C4-2B (cell line): ENCODE measurements at regions not wholly inside any gene's neighbourhood (a gene's known extent, or its start where the extent isn't known, plus 50 kb on each side); places are given as distances from the start of the nearest gene placed in this dataset.
"Not testable (repeated sequence)": the region's sequence is repeated elsewhere in the genome, so short reads cannot be mapped to it uniquely, and the experiment has no call there.

Experiments used
- ZFX ChIP-seq: fragments of 450-650 bp; IDR thresholded peaks from 2 replicates; pipeline ENCODE4 v1.6.1; 2017
- TF ChIP-seq, protein P1 (sequence below): fragments of 450-650 bp; conservative IDR thresholded peaks from 2 replicates; pipeline ENCODE4 v1.5.1; 2017; ENCODE audit warnings: mild to moderate bottlenecking

GRCh38 chr14:37780731-37781130 lies 185.3 kb downstream of the TTC6 start:
- TF ChIP-seq, protein P1, sequence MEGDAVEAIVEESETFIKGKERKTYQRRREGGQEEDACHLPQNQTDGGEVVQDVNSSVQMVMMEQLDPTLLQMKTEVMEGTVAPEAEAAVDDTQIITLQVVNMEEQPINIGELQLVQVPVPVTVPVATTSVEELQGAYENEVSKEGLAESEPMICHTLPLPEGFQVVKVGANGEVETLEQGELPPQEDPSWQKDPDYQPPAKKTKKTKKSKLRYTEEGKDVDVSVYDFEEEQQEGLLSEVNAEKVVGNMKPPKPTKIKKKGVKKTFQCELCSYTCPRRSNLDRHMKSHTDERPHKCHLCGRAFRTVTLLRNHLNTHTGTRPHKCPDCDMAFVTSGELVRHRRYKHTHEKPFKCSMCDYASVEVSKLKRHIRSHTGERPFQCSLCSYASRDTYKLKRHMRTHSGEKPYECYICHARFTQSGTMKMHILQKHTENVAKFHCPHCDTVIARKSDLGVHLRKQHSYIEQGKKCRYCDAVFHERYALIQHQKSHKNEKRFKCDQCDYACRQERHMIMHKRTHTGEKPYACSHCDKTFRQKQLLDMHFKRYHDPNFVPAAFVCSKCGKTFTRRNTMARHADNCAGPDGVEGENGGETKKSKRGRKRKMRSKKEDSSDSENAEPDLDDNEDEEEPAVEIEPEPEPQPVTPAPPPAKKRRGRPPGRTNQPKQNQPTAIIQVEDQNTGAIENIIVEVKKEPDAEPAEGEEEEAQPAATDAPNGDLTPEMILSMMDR = not testable (repeated sequence)
- TF ChIP-seq ZFX = not testable (repeated sequence)
